ENCODE measurements at regions not wholly inside any gene's neighbourhood (a gene's known extent, or its start where the extent isn't known, plus 50 kb on each side); places are given as distances from the start of the nearest gene placed in this dataset.

DNA sequence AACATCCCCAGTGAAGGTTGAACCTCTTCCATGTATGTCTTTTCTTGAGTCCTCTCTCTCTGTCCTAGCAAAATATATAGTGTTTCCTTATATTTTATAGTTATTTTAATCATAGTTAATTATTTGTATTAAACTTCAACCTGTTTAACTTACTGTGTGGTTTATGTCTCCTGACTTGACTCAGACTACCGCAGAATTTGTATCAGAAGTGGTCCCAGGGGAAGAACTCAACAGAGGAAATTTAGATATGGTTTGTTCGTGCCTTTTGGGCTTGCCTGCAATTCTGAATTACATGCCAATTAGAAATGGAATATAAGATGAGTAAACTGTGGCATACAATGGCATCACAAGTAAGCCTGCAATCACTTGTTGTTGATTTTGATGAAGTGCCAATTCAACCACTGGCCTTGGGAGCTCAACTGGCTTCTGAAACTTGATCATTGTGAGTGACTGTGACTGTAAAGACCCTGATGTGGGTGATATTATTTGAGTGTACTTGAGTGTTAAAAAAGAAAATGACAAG is 1459.5 kb upstream of the PCDH20 start:
- H3F3A ChIP-seq (ENCODE audit: control insufficient read depth, insufficient read depth) = no peaks in the 10 kb centered on the region
- H3K4me3 ChIP-seq (ENCODE audit: low read length) = no peak overlapping the region
- TF ChIP-seq, protein P1, sequence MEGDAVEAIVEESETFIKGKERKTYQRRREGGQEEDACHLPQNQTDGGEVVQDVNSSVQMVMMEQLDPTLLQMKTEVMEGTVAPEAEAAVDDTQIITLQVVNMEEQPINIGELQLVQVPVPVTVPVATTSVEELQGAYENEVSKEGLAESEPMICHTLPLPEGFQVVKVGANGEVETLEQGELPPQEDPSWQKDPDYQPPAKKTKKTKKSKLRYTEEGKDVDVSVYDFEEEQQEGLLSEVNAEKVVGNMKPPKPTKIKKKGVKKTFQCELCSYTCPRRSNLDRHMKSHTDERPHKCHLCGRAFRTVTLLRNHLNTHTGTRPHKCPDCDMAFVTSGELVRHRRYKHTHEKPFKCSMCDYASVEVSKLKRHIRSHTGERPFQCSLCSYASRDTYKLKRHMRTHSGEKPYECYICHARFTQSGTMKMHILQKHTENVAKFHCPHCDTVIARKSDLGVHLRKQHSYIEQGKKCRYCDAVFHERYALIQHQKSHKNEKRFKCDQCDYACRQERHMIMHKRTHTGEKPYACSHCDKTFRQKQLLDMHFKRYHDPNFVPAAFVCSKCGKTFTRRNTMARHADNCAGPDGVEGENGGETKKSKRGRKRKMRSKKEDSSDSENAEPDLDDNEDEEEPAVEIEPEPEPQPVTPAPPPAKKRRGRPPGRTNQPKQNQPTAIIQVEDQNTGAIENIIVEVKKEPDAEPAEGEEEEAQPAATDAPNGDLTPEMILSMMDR (IDR thresholded peaks at IDR 0.05; ENCODE audit: low read depth, low read length, poor library complexity, severe bottlenecking) = no peak
- no peak for TF ChIP-seq EZH2phosphoT487 (IDR thresholded peaks at IDR 0.05; ENCODE audit: borderline replicate concordance, low read length)
- H3K27ac ChIP-seq (ENCODE audit: low read depth, low read length) = no peak overlapping the region
- H3K79me2 ChIP-seq (ENCODE audit: control insufficient read depth, low read length) = no peaks in the 10 kb centered on the region
- no peaks in the 10 kb centered on the region for H4K20me1 ChIP-seq (ENCODE audit: control insufficient read depth, insufficient read depth, low read depth, low read length)
- peaks cover 6% of the 10 kb centered on the region; the same call in 1 of the 2 replicates for H3K9me3 ChIP-seq (ENCODE audit: control insufficient read depth, insufficient read depth, low read length)
- H3K27me3 ChIP-seq (ENCODE audit: control insufficient read depth, low read length) = no peaks in the 10 kb centered on the region
- no peaks in the 10 kb centered on the region for H3K36me3 ChIP-seq (ENCODE audit: control insufficient read depth, low read length)
- no peaks in the 10 kb centered on the region for H3K4me1 ChIP-seq (ENCODE audit: control insufficient read depth, low read length)
- no peak overlapping the region for H3K4me2 ChIP-seq (ENCODE audit: low read length)
- no peaks in the 10 kb centered on the region for H3K9me2 ChIP-seq (replicated peaks; ENCODE audit: control insufficient read depth, low read length)

GRCh38 chr13:62850331-62850730 is 1434.7 kb upstream of the PCDH20 start:
- H3K9me2 ChIP-seq (replicated peaks; ENCODE audit: control insufficient read depth, low read length) = no peaks in the 10 kb centered on the region
- H3K4me2 ChIP-seq (ENCODE audit: low read length) = no peak overlapping the region
- H4K20me1 ChIP-seq (ENCODE audit: control insufficient read depth, insufficient read depth, low read depth, low read length) = no peaks in the 10 kb centered on the region
- H3K4me1 ChIP-seq (ENCODE audit: control insufficient read depth, low read length) = no peaks in the 10 kb centered on the region
- H3K27me3 ChIP-seq (ENCODE audit: control insufficient read depth, low read length) = no peaks in the 10 kb centered on the region
- no peaks in the 10 kb centered on the region for H3F3A ChIP-seq (ENCODE audit: control insufficient read depth, insufficient read depth)
- H3K79me2 ChIP-seq (ENCODE audit: control insufficient read depth, low read length) = no peaks in the 10 kb centered on the region
- TF ChIP-seq EZH2phosphoT487 (IDR thresholded peaks at IDR 0.05; ENCODE audit: borderline replicate concordance, low read length) = no peak
- TF ChIP-seq, protein P1 (IDR thresholded peaks at IDR 0.05; ENCODE audit: low read depth, low read length, poor library complexity, severe bottlenecking) = no peak
- H3K36me3 ChIP-seq (ENCODE audit: control insufficient read depth, low read length) = no peaks in the 10 kb centered on the region
- no peaks in the 10 kb centered on the region for H3K9me3 ChIP-seq (ENCODE audit: control insufficient read depth, insufficient read depth, low read length)
- H3K27ac ChIP-seq (ENCODE audit: low read depth, low read length) = no peak overlapping the region
- no peak overlapping the region for H3K4me3 ChIP-seq (ENCODE audit: low read length)

- Histone ChIP-seq H3K4me3 (ENCODE audit: low read length) (no peak overlapping the region), H3K4me1 (ENCODE audit: control insufficient read depth, low read length) (no peaks in the 10 kb centered on the region), H3K9me3 (ENCODE audit: control insufficient read depth, insufficient read depth, low read length) (no peaks in the 10 kb centered on the region), H3K36me3 (ENCODE audit: control insufficient read depth, low read length) (no peaks in the 10 kb centered on the region), H3K9me2 (replicated peaks; ENCODE audit: control insufficient read depth, low read length) (no peaks in the 10 kb centered on the region), H3K79me2 (ENCODE audit: control insufficient read depth, low read length) (no peaks in the 10 kb centered on the region), H3K27ac (ENCODE audit: low read depth, low read length) (no peak overlapping the region), H4K20me1 (ENCODE audit: control insufficient read depth, insufficient read depth, low read depth, low read length) (no peaks in the 10 kb centered on the region), H3K27me3 (ENCODE audit: control insufficient read depth, low read length) (no peaks in the 10 kb centered on the region), H3K4me2 (ENCODE audit: low read length) (no peak overlapping the region), H3F3A (ENCODE audit: control insufficient read depth, insufficient read depth) (no peaks in the 10 kb centered on the region)
- no peak for TF ChIP-seq EZH2phosphoT487 (IDR thresholded peaks at IDR 0.05; ENCODE audit: borderline replicate concordance, low read length)
These were observed 1431.9 kb upstream of the PCDH20 start for GRCh38 chr13:62847520-62847919.

DNA sequence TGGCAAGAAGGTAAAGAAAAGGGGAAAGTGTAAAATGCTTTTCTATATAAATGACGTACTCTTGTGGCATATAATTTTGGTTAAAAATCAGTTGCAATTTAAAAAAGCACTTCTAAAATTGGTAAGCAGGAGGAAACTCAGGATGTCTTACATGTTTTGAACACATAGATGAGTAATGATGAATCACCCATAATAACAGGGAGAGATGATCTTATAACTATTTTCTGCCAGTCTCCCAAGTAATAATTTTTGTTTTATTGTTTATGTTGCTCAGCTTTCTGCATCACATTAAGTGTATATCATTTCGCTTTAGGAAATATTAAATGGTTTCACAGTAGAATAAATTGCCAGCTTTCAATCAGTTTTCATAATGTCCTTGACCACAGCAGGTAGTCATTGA is 1430.7 kb upstream of the PCDH20 start:
- Histone ChIP-seq H3K27me3 (ENCODE audit: control insufficient read depth, low read length) (no peaks in the 10 kb centered on the region), H4K20me1 (ENCODE audit: control insufficient read depth, insufficient read depth, low read depth, low read length) (no peaks in the 10 kb centered on the region), H3K9me2 (replicated peaks; ENCODE audit: control insufficient read depth, low read length) (no peaks in the 10 kb centered on the region), H3K4me2 (ENCODE audit: low read length) (no peak overlapping the region), H3K79me2 (ENCODE audit: control insufficient read depth, low read length) (no peaks in the 10 kb centered on the region), H3F3A (ENCODE audit: control insufficient read depth, insufficient read depth) (no peaks in the 10 kb centered on the region), H3K27ac (ENCODE audit: low read depth, low read length) (no peak overlapping the region), H3K4me3 (ENCODE audit: low read length) (no peak overlapping the region), H3K4me1 (ENCODE audit: control insufficient read depth, low read length) (no peaks in the 10 kb centered on the region), H3K36me3 (ENCODE audit: control insufficient read depth, low read length) (no peaks in the 10 kb centered on the region), H3K9me3 (ENCODE audit: control insufficient read depth, insufficient read depth, low read length) (no peaks in the 10 kb centered on the region)
- TF ChIP-seq, protein P1 (IDR thresholded peaks at IDR 0.05; ENCODE audit: low read depth, low read length, poor library complexity, severe bottlenecking) = no peak
- TF ChIP-seq EZH2phosphoT487 (IDR thresholded peaks at IDR 0.05; ENCODE audit: borderline replicate concordance, low read length) = no peak
